ENCODE measurements at regions not wholly inside any gene's neighbourhood (a gene's known extent, or its start where the extent isn't known, plus 50 kb on each side); places are given as distances from the start of the nearest gene placed in this dataset.

DNA sequence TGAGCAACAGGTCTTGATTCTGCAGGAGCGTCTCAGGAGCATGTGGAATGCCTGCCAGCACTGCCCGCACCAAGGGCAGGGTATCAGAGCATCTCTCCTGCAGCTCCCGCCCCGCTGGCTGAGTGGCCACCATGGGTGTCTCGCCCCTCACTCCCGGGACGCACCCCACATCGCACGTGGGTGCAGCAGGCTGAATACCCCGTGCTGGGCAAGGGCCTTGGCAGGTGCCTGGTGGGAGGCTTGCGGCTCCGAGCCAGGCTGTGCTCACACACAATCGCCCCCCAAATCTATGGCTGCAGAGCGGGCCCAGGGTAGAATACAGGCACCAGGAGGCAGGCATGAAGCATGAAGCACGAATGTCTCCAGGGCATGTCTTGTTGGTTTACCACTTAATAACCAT, 103.9 kb upstream of the TMEM132D start:
- no peak for DNase-seq (ENCODE audit: low read depth)
- no peak overlapping the region for H3K4me3 ChIP-seq (ENCODE audit: low read depth, low read length)
- TF ChIP-seq, protein P1, sequence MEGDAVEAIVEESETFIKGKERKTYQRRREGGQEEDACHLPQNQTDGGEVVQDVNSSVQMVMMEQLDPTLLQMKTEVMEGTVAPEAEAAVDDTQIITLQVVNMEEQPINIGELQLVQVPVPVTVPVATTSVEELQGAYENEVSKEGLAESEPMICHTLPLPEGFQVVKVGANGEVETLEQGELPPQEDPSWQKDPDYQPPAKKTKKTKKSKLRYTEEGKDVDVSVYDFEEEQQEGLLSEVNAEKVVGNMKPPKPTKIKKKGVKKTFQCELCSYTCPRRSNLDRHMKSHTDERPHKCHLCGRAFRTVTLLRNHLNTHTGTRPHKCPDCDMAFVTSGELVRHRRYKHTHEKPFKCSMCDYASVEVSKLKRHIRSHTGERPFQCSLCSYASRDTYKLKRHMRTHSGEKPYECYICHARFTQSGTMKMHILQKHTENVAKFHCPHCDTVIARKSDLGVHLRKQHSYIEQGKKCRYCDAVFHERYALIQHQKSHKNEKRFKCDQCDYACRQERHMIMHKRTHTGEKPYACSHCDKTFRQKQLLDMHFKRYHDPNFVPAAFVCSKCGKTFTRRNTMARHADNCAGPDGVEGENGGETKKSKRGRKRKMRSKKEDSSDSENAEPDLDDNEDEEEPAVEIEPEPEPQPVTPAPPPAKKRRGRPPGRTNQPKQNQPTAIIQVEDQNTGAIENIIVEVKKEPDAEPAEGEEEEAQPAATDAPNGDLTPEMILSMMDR (IDR thresholded peaks at IDR 0.05; ENCODE audit: insufficient read depth, low read depth, low read length), result no peak

DNA sequence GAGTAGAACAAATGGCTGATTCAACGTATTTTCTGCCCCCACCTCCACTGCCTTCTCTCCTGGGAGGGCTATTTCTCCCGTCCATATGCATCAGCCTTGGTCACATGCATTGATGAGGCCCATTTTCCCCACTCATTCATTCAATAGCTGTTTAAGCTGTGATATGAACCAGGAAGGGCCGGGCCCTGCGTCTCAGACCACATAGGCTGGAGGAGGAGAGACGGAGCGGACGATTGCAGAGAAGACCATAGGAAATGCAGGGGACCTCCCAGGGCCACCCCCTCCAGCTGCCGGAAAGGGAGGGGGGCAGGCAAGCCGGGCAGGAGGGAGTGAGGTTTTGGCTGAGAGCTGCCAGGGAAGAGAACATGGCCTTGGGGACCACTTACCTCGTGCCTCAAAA, 104.4 kb upstream of the TMEM132D start:
- DNase-seq (ENCODE audit: low read depth), result no peak
- TF ChIP-seq, protein P1 (IDR thresholded peaks at IDR 0.05; ENCODE audit: insufficient read depth, low read depth, low read length), result no peak
- H3K4me3 ChIP-seq (ENCODE audit: low read depth, low read length), result no peak overlapping the region

DNA sequence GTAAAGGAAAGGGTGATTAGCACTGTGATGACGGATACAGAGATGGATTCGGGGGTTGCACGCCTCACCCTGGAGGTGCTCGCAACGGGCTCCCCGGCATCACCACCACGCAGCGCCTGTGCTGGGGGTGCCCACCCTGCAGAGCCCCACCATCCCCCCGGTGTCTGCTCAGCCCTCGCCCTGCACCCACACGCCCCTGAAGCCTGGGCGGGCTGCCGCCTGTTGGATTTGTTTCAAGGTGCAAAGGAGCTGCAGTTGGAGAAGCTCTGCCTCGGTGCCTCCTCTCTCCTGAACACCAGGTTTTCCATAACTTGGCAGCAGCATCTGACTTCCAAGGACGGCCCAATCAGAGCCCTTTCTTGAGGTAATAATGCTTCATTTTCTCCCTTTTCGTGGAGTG, 106.1 kb upstream of the TMEM132D start:
- no peak for DNase-seq (ENCODE audit: low read depth)
- no peak overlapping the region for H3K4me3 ChIP-seq (ENCODE audit: low read depth, low read length)
- TF ChIP-seq, protein P1 (IDR thresholded peaks at IDR 0.05; ENCODE audit: insufficient read depth, low read depth, low read length), result no peak

DNA sequence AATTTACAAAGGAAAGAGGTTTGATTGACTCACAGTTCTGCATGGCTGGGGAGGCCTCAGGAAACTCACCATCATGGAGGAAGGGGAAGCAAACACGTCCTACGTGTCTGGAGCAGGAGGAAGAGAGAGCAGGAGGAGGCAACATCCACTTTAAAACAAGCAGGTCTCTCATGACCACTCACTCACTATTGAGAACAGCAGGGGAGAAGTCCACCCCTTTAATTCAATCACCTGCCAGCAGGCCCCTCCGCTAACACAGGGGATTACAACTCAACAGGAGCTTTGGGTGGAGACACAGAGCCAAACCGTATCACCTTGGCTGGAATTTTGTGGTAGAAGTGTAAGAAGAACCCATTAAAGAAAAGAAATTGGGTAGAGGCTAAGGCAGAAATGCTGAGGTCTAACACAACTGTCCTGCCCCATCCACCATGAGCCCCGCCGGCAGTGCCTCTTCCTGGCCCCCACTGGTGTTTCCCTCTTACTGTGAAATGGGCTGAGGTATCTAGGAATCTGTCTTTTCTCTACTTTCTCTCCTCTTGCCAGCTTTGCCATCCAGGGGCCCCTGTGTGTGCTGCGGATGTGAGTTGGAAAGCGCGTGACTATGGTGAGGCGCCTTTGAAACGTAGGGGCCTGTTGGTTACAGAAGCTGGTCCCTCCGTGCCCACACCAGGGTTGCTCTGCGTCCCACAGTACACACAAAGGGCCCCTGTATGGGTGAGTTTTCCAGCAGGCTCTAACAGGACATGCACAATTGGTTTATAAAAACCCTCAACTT, 108.0 kb upstream of the TMEM132D start:
- H3K4me3 ChIP-seq (ENCODE audit: low read depth, low read length), result no peak overlapping the region
- TF ChIP-seq, protein P1 (IDR thresholded peaks at IDR 0.05; ENCODE audit: insufficient read depth, low read depth, low read length), result no peak
- DNase-seq (ENCODE audit: low read depth), result no peak

DNA sequence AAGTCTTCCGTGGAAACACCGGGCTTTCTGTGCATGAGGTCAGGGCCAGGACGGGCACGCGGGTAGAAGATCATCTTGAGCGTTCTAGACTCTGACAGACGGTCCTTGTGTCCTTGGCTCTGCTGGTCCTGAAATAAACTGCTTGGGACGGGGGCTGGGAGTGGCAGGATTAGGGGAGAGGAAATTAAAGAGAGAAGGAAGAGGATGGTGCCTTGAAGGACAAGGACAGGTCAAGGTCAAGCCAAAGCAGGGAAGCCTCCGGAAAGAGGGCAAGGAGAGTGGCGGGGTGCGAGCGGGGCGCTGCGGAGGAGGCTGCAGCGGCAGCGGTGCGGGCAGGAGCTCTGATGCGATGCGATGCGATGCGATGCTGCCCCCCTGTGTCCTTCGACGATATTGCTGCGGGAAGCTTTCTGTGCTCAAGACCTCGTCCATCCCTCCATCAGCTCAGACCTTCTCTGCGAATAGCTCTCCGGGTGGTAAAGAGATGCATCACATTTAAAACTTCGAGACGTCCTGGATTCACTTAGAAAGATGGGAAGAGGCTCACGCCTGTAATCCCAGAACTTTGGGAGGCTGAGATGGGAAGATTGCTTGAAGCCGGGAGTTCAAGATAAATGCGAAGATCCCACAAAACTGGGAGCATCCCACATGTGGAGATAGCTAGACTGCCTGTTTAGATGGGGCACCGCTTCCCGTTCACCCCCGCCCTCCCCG, 110.1 kb upstream of the TMEM132D start:
- no peak overlapping the region for H3K4me3 ChIP-seq (ENCODE audit: low read depth, low read length)
- DNase-seq (ENCODE audit: low read depth), result peak; percentile 9
- TF ChIP-seq, protein P1 (IDR thresholded peaks at IDR 0.05; ENCODE audit: insufficient read depth, low read depth, low read length), result peak; percentile 37

DNA sequence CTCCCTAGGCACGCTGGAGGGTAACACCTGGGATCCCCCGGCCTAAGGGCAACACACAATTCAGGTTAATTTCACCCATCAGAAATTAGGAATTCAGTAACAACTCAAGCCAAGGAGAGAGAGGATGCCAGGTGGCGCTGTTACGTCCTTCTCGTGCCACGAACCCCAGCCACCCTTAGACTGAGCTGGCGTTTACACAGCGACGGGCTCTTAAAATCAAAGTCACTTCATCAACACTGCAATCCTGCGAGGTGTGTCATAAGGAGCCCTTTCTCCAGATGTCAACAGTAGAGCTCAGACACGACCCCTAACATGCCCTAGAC, 110.6 kb upstream of the TMEM132D start:
- H3K4me3 ChIP-seq (ENCODE audit: low read depth, low read length), result no peak overlapping the region
- TF ChIP-seq, protein P1 (IDR thresholded peaks at IDR 0.05; ENCODE audit: insufficient read depth, low read depth, low read length), result no peak
- no peak for DNase-seq (ENCODE audit: low read depth)
